Vagina (tissue), 2 donors: ENCODE measurements at regions not wholly inside any gene's neighbourhood (a gene's known extent, or its start where the extent isn't known, plus 50 kb on each side); places are given as distances from the start of the nearest gene placed in this dataset.

ENCODE experiments used
- CTCF ChIP-seq, 3 experiments: fragments of 450-650 bp in 2 of 3; fragments of 200-600 bp in 1 of 3; sonication (generic) in 1 of 3; IDR thresholded peaks; one replicate each; pipeline ENCODE4 v1.5.1; 2017 to 2019; ENCODE audit warnings: antibody characterized with exemption in 3 of 3, mild to moderate bottlenecking in 2 of 3, moderate library complexity in 2 of 3
- POLR2A ChIP-seq, 2 donors: fragments of 450-650 bp; IDR thresholded peaks; one replicate each; pipeline ENCODE4 v1.6.1; 2017; ENCODE audit warnings: antibody characterized with exemption in 2 of 2, mild to moderate bottlenecking in 2 of 2, moderate library complexity in 2 of 2
- POLR2AphosphoS5 ChIP-seq, 2 donors: sonication (generic); formaldehyde crosslinking; IDR thresholded peaks; one replicate each; pipeline ENCODE4 v1.9.0; 2017; ENCODE audit warnings: antibody characterized with exemption in 2 of 2, mild to moderate bottlenecking in 2 of 2, low read depth in 1 of 2; ENCODE audit not compliant: insufficient read depth in 1 of 2

GRCh38 chr6:140009286-140009685 lies 634.8 kb upstream of the CITED2 start:
- no peak for TF ChIP-seq CTCF (IDR thresholded peaks at IDR 0.05)
- TF ChIP-seq POLR2A (IDR thresholded peaks at IDR 0.05): no peak
- no peak for TF ChIP-seq POLR2AphosphoS5 (IDR thresholded peaks at IDR 0.05; ENCODE audit: insufficient read depth in 1 of 2, low read depth in 1 of 2)
